Activated B cell treated with CpG ODN at 0.5 μM for 24 hours (primary cell): ENCODE measurements at regions not wholly inside any gene's neighbourhood (a gene's known extent, or its start where the extent isn't known, plus 50 kb on each side); places are given as distances from the start of the nearest gene placed in this dataset.

Experiments used
- ATAC-seq: fragments of 200-7000 bp; cut with Tn5 transposase; one replicate; pipeline ENCODE4 v1.10.0; 2021; ENCODE audit warnings: low read depth, mild to moderate bottlenecking, moderate library complexity
- CTCF ChIA-PET: fragments of 350-600 bp; sonication (Branson Sonifier 250); formaldehyde crosslinking; loops from one replicate; lab custom pipeline; 2021; ENCODE audit warnings: antibody characterized with exemption; lab: Charles Lee
- POLR2A ChIA-PET: fragments of 350-600 bp; sonication (Branson Sonifier 250); formaldehyde crosslinking; loops from one replicate; lab custom pipeline; 2021; ENCODE audit warnings: antibody characterized with exemption; lab: Charles Lee
- DNase-seq: peaks from one replicate; pipeline ENCODE4 v3.0.0; 2022
- H3K27ac Mint-ChIP-seq: one replicate; pipeline ENCODE4 v1.8.0; 2020; ENCODE audit warnings: mixed read lengths
- H3K27me3 Mint-ChIP-seq: one replicate; pipeline ENCODE4 v1.8.0; 2021; ENCODE audit warnings: mixed read lengths
- H3K36me3 Mint-ChIP-seq: one replicate; pipeline ENCODE4 v1.8.0; 2021; ENCODE audit warnings: low read depth, mixed read lengths
- H3K4me1 Mint-ChIP-seq: one replicate; pipeline ENCODE4 v1.8.0; 2021; ENCODE audit warnings: mixed read lengths
- H3K4me3 Mint-ChIP-seq: one replicate; pipeline ENCODE4 v1.8.0; 2020; ENCODE audit warnings: mild to moderate bottlenecking, mixed read lengths
- H3K9me3 Mint-ChIP-seq: one replicate; pipeline ENCODE4 v1.8.0; 2020; ENCODE audit warnings: mixed read lengths
- intact Hi-C: fragments of 100-400 bp; cut with micrococcal nuclease; formaldehyde crosslinking; loops from one replicate; pipeline ENCODE4 v1.15.1; 2024
- TF ChIP-seq, protein P1 (sequence below): fragments of 200-600 bp; IDR thresholded peaks from one replicate; pipeline ENCODE4 v1.8.0; 2022; ENCODE audit warnings: antibody characterized with exemption, mild to moderate bottlenecking

DNA sequence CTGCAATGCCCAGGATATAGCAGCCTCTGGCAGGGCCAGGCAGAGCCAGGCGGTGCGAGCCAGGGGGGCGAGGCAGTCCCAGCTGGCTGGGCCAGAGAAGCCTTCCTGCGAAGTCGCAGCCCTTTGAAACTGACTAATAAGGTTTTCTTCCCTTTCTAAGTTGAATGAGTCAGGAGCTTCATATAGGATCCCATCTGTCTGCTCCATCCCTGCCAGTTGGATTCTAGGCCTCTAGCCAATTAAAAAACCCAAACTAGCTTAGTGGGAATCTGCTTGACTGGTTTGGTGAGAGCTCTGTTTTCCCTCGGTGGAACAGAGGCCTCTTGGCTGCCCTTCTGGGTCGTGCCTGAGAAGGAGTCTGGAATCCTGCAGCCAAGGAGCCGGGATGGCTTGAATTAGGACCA is 70.1 kb upstream of the RAPGEF1 start:
- Mint-ChIP-seq H3K27me3 (peaks cover 26% of the 10 kb centered on the region), H3K4me1 (no peaks in the 10 kb centered on the region), H3K36me3 (no peaks in the 10 kb centered on the region), H3K4me3 (no peak overlapping the region), H3K27ac (no peak overlapping the region), H3K9me3 (no peaks in the 10 kb centered on the region)
- DNase-seq, result no peak
- TF ChIP-seq, protein P1, sequence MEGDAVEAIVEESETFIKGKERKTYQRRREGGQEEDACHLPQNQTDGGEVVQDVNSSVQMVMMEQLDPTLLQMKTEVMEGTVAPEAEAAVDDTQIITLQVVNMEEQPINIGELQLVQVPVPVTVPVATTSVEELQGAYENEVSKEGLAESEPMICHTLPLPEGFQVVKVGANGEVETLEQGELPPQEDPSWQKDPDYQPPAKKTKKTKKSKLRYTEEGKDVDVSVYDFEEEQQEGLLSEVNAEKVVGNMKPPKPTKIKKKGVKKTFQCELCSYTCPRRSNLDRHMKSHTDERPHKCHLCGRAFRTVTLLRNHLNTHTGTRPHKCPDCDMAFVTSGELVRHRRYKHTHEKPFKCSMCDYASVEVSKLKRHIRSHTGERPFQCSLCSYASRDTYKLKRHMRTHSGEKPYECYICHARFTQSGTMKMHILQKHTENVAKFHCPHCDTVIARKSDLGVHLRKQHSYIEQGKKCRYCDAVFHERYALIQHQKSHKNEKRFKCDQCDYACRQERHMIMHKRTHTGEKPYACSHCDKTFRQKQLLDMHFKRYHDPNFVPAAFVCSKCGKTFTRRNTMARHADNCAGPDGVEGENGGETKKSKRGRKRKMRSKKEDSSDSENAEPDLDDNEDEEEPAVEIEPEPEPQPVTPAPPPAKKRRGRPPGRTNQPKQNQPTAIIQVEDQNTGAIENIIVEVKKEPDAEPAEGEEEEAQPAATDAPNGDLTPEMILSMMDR, result no peak
- POLR2A ChIA-PET, result no interaction called here
- no peak for ATAC-seq
- intact Hi-C loops, result no loop called here
- CTCF ChIA-PET, result no interaction called here

DNA sequence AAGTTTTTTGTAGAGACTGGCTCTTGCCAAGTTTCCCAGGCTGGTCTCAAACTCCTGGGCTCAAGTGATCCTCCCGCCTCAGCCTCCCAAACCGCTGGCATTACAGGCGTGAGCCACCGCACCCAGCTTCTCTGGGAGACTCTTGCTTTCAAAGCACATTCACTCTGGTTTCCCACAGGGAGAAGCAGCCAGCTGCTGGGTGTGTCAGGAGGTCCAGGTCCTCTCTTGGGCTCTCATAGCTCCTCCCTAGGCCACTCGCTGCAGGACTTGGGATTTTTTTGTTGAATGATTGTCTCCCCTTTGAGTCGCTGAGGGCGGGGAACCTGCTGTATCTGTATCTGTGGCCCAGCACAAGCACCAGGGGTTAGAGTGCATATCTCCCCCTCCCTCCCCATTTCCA is 68.4 kb upstream of the RAPGEF1 start:
- no peak for DNase-seq
- peaks cover 26% of the 10 kb centered on the region for H3K27me3 Mint-ChIP-seq
- no peak overlapping the region for H3K4me3 Mint-ChIP-seq
- intact Hi-C loops, result no loop called here
- TF ChIP-seq, protein P1, result no peak
- no peaks in the 10 kb centered on the region for H3K9me3 Mint-ChIP-seq
- CTCF ChIA-PET, result interaction anchor here (0.6 kb wide), 1 partner anchor 426 kb away, joined by 4 read pairs; no protein-coding TSS in a partner anchor
- POLR2A ChIA-PET, result no interaction called here
- H3K36me3 Mint-ChIP-seq, result no peaks in the 10 kb centered on the region
- H3K4me1 Mint-ChIP-seq, result no peaks in the 10 kb centered on the region
- no peak for ATAC-seq
- no peak overlapping the region for H3K27ac Mint-ChIP-seq

DNA sequence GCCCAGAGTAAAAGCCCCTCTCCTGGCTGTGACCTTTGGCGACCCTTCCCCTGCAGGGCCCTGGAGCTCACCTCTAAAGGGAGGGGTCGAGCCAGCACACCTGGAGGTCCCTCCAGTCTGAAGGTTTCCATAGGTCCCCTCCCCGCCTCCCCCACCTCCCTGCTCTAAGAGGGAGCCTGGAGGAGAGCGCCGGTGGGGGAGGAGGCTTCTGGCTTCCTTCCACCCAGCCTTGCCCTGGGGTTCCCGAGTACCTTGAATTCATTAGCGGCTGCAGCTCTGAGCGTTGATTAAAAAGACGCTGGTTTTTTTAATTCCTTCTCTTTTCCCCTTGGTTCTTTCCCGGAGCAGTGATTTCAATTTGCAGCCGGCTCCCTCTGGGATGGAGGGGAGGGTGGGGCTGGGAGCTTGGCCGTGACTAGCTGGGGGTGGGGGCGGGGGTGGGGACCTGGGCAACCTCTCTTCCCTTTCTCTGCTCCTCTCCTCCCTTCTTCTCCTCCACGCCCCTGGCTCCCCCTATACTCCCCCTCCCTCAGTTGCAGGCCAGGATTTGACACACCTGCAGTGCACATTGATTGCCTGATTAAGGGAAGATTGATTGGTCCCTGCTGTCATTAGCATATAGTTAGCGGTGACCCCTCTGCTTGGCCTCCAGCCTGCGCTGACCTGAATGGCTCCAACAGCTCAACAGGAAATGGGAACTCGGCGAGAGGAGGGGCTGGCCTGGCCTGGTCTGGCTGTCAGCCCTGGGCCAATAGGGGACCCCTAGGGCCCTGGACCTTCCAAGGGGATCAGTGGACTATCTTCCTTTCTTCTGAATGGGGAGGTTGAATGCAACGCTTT is 67.5 kb upstream of the RAPGEF1 start:
- DNase-seq (no peak), ATAC-seq (no peak)
- intact Hi-C loops, result no loop called here
- Mint-ChIP-seq H3K27ac (no peak overlapping the region), H3K4me1 (no peaks in the 10 kb centered on the region), H3K4me3 (no peak overlapping the region), H3K36me3 (no peaks in the 10 kb centered on the region), H3K27me3 (peaks cover 22% of the 10 kb centered on the region), H3K9me3 (no peaks in the 10 kb centered on the region)
- ChIA-PET CTCF (no interaction called here), POLR2A (no interaction called here)
- TF ChIP-seq, protein P1, result no peak

DNA sequence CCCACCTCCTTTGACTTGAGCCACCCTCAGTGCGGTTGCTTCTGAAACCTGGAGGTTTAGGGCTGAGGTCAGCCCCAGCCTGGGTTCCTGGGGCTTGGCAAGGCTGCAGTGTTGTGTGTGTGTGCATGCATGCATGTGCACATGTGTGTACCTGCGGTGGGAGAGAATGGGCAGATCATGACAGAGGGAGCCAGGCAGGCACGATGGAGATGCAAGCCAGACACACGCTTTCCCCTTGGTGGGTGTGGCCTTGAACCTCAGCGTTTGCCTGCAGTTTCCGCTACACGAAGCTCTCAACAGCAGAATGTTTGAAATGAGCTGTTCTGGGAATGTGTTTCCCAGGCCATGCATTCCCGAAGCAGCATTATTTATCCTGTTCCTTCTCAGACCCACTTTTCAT is 65.9 kb upstream of the RAPGEF1 start:
- DNase-seq, result no peak
- H3K4me1 Mint-ChIP-seq, result no peaks in the 10 kb centered on the region
- H3K27me3 Mint-ChIP-seq, result peaks cover 19% of the 10 kb centered on the region
- H3K27ac Mint-ChIP-seq, result no peak overlapping the region
- no peak overlapping the region for H3K4me3 Mint-ChIP-seq
- CTCF ChIA-PET, result interaction anchor here (1.4 kb wide), 1 partner anchor 447 kb away, joined by 3 read pairs; no protein-coding TSS in a partner anchor
- H3K36me3 Mint-ChIP-seq, result no peaks in the 10 kb centered on the region
- H3K9me3 Mint-ChIP-seq, result no peaks in the 10 kb centered on the region
- POLR2A ChIA-PET, result no interaction called here
- ATAC-seq, result no peak
- TF ChIP-seq, protein P1, result no peak
- intact Hi-C loops, result no loop called here

DNA sequence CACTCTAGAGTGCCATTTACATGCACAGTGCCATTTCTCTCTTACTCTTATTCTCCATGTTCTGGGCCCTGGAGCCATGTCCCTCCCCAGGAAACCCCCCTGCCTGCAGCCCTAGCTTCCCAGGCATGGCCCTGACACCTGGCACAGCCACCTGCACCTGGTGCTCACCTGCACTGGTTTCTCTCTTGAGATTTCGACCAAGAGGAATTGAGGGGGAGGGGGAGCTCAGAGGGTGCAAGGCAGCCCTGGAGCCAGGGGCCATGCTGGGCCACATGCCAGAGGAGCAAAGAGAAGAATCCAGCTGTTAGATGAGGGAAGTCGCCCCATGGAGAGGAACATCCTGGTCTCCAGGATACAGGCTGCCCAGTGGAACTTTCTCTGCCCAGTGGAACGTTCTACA is 65.0 kb upstream of the RAPGEF1 start:
- ChIA-PET CTCF (interaction anchor here (1.4 kb wide), 1 partner anchor 448 kb away, joined by 3 read pairs; no protein-coding TSS in a partner anchor), POLR2A (no interaction called here)
- H3K27me3 Mint-ChIP-seq, result peaks cover 24% of the 10 kb centered on the region
- no peaks in the 10 kb centered on the region for H3K36me3 Mint-ChIP-seq
- ATAC-seq (no peak), DNase-seq (no peak)
- no peak overlapping the region for H3K27ac Mint-ChIP-seq
- H3K9me3 Mint-ChIP-seq, result no peaks in the 10 kb centered on the region
- H3K4me3 Mint-ChIP-seq, result no peak overlapping the region
- no peaks in the 10 kb centered on the region for H3K4me1 Mint-ChIP-seq
- intact Hi-C loops, result no loop called here
- TF ChIP-seq, protein P1, result no peak
